Rectal smooth muscle tissue (tissue), 1 donor: ENCODE measurements at regions not wholly inside any gene's neighbourhood (a gene's known extent, or its start where the extent isn't known, plus 50 kb on each side); places are given as distances from the start of the nearest gene placed in this dataset.

Source experiments
- H3K27ac ChIP-seq: one replicate; pipeline ENCODE4 v1.7.0; 2013; ENCODE audit warnings: low read depth, low read length, inconsistent platforms
- H3K27me3 ChIP-seq: one replicate; pipeline ENCODE4 v1.7.0; 2013; ENCODE audit warnings: low read length; ENCODE audit not compliant: control insufficient read depth, insufficient read depth
- H3K36me3 ChIP-seq: one replicate; pipeline ENCODE4 v1.7.0; 2013; ENCODE audit warnings: low read length; ENCODE audit not compliant: control insufficient read depth, insufficient read depth
- H3K4me1 ChIP-seq: one replicate; pipeline ENCODE4 v1.7.0; 2013; ENCODE audit warnings: low read length; ENCODE audit not compliant: control insufficient read depth, insufficient read depth
- H3K4me3 ChIP-seq: one replicate; pipeline ENCODE4 v1.7.0; 2013; ENCODE audit warnings: low read length
- H3K9ac ChIP-seq: one replicate; pipeline ENCODE4 v1.7.0; 2013; ENCODE audit warnings: low read length

DNA sequence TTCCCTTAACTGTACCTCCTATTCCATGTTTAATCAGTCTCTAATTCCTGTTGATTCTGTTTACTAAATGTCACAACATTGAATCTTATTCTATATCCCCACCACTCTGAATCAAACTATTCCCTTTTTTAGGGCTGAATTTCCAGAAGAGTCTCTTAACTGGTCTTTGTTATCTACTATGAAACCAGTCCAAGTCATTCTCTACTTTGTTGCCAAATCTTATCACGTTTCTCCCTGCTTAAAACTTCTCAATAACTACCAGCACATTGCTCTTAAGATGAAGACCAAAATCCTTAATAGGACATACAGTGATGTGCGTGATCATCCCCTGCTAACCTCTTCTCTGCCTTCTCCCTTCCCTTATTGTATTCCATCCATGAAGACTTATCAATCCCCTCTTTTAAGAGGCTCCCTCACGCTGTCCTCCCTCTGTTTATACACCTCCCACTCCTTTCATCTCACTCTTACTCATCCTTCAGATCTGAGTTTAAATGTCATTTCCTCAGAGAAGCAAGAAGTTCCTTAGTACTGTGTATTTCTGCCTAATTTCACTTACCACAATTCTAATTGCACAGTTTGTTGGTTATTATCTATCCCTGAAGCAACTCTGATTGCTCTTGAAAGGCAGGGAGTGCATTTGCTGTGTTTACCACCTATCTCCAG is 143.0 kb upstream of the AHI1 start:
- Histone ChIP-seq H3K27me3 (no peaks in the 10 kb centered on the region), H3K4me3 (no peak overlapping the region), H3K9ac (no peak overlapping the region), H3K36me3 (no peaks in the 10 kb centered on the region), H3K27ac (no peak overlapping the region), H3K4me1 (no peaks in the 10 kb centered on the region)

GRCh38 chr6:135642912-135643311 is 145.4 kb upstream of the AHI1 start:
- no peak overlapping the region for H3K27ac ChIP-seq
- no peaks in the 10 kb centered on the region for H3K4me1 ChIP-seq
- H3K36me3 ChIP-seq = no peaks in the 10 kb centered on the region
- H3K9ac ChIP-seq = no peak overlapping the region
- H3K4me3 ChIP-seq = no peak overlapping the region
- H3K27me3 ChIP-seq = no peaks in the 10 kb centered on the region

GRCh38 chr6:135644394-135644793 is 146.9 kb upstream of the AHI1 start:
- no peak overlapping the region for H3K4me3 ChIP-seq
- no peak overlapping the region for H3K9ac ChIP-seq
- H3K27me3 ChIP-seq = no peaks in the 10 kb centered on the region
- H3K4me1 ChIP-seq = no peaks in the 10 kb centered on the region
- H3K36me3 ChIP-seq = no peaks in the 10 kb centered on the region
- H3K27ac ChIP-seq = no peak overlapping the region

DNA sequence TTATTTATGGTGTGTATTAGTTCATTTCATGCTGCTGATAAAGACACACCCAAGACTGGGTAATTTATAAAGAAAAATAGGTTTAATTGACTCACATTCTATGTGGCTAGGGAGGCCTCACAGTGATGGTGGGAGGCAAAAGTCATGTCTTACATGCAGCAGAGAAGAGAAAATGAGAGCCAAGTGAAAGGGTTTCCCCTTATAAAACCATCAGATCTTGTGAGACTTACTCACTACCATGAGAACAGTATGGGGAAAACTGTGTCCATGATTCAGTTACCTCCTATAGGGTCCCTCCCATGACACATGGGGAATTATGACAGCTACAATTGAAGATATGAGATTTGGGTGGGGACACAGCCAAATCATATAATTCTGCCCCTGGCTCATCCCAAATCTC is 150.0 kb upstream of the AHI1 start:
- H3K9ac ChIP-seq = no peak overlapping the region
- no peak overlapping the region for H3K27ac ChIP-seq
- H3K4me1 ChIP-seq = no peaks in the 10 kb centered on the region
- H3K27me3 ChIP-seq = no peaks in the 10 kb centered on the region
- H3K4me3 ChIP-seq = no peak overlapping the region
- no peaks in the 10 kb centered on the region for H3K36me3 ChIP-seq

GRCh38 chr6:135651964-135652755 is 154.6 kb upstream of the AHI1 start:
- no peak overlapping the region for H3K9ac ChIP-seq
- no peak overlapping the region for H3K4me3 ChIP-seq
- H3K27me3 ChIP-seq = no peaks in the 10 kb centered on the region
- H3K36me3 ChIP-seq = no peaks in the 10 kb centered on the region
- H3K4me1 ChIP-seq = no peaks in the 10 kb centered on the region
- no peak overlapping the region for H3K27ac ChIP-seq

GRCh38 chr6:135655055-135655454 is 157.5 kb upstream of the AHI1 start:
- Histone ChIP-seq H3K4me1 (no peaks in the 10 kb centered on the region), H3K9ac (no peak overlapping the region), H3K27me3 (no peaks in the 10 kb centered on the region), H3K4me3 (no peak overlapping the region), H3K27ac (no peak overlapping the region), H3K36me3 (no peaks in the 10 kb centered on the region)

- no peaks in the 10 kb centered on the region for H3K36me3 ChIP-seq
- no peak overlapping the region for H3K27ac ChIP-seq
- H3K4me3 ChIP-seq = no peak overlapping the region
- H3K27me3 ChIP-seq = no peaks in the 10 kb centered on the region
- no peaks in the 10 kb centered on the region for H3K4me1 ChIP-seq
- no peak overlapping the region for H3K9ac ChIP-seq
Measured at GRCh38 chr6:135657207-135657606, 159.7 kb upstream of the AHI1 start.

- no peaks in the 10 kb centered on the region for H3K4me1 ChIP-seq
- H3K27ac ChIP-seq = no peak overlapping the region
- H3K9ac ChIP-seq = no peak overlapping the region
- no peaks in the 10 kb centered on the region for H3K27me3 ChIP-seq
- no peak overlapping the region for H3K4me3 ChIP-seq
- H3K36me3 ChIP-seq = no peaks in the 10 kb centered on the region
Measured at GRCh38 chr6:135658481-135658880, 160.9 kb upstream of the AHI1 start.

GRCh38 chr6:135658916-135659315 is 161.4 kb upstream of the AHI1 start:
- no peaks in the 10 kb centered on the region for H3K27me3 ChIP-seq
- H3K4me1 ChIP-seq = no peaks in the 10 kb centered on the region
- H3K4me3 ChIP-seq = no peak overlapping the region
- no peak overlapping the region for H3K27ac ChIP-seq
- no peaks in the 10 kb centered on the region for H3K36me3 ChIP-seq
- H3K9ac ChIP-seq = no peak overlapping the region

DNA sequence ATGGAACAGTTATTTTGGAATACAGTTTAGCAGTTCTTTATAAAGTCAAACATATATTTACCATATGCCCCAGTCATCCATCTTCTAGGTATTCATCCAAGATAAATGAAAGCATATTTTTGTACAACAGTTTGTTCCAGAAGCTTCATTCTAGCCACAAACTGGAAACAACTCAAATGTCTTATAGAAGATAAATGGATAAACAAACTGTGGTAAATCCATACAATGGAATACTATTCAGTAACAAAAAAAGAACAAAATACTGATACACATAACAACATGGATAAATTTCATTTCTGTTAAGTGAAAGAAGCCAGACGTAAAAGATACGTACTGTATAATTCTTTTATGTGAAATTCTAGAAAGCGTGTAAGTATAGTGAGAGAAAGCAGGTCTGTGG is 167.0 kb upstream of the AHI1 start:
- Histone ChIP-seq H3K27me3 (no peaks in the 10 kb centered on the region), H3K9ac (no peak overlapping the region), H3K27ac (no peak overlapping the region), H3K4me3 (no peak overlapping the region), H3K4me1 (no peaks in the 10 kb centered on the region), H3K36me3 (no peaks in the 10 kb centered on the region)

GRCh38 chr6:135665935-135666334 is 168.4 kb upstream of the AHI1 start:
- no peaks in the 10 kb centered on the region for H3K27me3 ChIP-seq
- no peak overlapping the region for H3K9ac ChIP-seq
- H3K4me1 ChIP-seq = no peaks in the 10 kb centered on the region
- H3K36me3 ChIP-seq = no peaks in the 10 kb centered on the region
- H3K4me3 ChIP-seq = no peak overlapping the region
- H3K27ac ChIP-seq = no peak overlapping the region

DNA sequence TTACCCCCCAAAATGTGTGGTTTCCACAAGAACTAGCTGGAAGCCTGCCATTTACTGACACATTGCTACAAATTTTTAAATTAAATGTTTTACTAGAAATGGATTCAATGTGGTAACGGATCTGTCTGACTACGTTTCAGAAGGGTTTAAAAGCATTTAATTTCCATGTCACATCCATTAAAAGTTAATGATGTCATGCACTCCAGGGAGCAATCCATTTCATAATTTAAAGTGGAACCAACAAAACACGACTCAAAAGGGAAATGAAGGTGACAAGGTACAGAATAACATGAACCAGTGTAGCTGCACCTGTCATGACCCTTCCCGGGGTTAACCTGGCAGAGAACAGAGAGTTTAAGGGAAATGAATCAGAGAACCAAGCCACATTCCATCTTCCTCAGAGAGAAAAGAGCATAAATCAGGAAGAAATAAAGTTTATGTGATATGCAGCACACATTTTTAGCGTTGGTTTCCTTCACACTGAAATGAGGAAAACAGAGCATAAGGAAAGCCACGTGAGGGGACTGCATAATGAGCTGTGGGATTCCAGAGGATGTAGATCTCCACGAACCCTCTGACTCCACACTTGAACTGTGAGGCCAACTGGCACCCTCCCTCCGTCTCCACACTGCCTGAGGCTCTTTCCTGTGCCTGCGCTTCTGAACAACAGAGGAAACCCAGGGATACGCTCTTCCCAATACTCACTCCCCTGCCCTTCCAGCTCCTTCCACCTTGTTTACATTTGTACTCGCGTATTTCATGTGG is 170.3 kb upstream of the AHI1 start:
- Histone ChIP-seq H3K4me1 (no peaks in the 10 kb centered on the region), H3K36me3 (no peaks in the 10 kb centered on the region), H3K9ac (no peak overlapping the region), H3K27me3 (no peaks in the 10 kb centered on the region), H3K4me3 (peak overlapping the region; percentile 13), H3K27ac (no peak overlapping the region)
